ENCODE measurements at regions not wholly inside any gene's neighbourhood (a gene's known extent, or its start where the extent isn't known, plus 50 kb on each side); places are given as distances from the start of the nearest gene placed in this dataset.

DNA sequence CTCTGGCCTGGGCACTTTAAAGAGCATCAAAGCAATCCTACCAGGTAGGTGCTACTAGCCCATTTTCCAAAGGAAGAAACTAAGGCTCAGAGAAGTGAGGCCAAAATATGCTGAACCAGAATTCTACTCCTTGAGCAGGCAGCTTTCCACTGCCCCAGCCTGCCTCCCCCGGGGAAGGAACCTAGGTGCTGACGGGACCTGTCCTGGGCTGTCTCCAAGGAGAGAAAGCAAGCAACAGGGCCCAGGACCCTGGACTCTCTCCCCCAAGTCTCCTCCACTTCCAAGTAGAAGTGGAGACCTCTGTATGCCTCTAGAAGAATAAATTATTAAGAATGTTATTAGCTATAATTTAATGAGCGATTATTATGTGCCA is 159.5 kb downstream of the MRPL14 start:
- TF ChIP-seq EP300 (IDR thresholded peaks at IDR 0.05): no peak
- TF ChIP-seq, protein P1, sequence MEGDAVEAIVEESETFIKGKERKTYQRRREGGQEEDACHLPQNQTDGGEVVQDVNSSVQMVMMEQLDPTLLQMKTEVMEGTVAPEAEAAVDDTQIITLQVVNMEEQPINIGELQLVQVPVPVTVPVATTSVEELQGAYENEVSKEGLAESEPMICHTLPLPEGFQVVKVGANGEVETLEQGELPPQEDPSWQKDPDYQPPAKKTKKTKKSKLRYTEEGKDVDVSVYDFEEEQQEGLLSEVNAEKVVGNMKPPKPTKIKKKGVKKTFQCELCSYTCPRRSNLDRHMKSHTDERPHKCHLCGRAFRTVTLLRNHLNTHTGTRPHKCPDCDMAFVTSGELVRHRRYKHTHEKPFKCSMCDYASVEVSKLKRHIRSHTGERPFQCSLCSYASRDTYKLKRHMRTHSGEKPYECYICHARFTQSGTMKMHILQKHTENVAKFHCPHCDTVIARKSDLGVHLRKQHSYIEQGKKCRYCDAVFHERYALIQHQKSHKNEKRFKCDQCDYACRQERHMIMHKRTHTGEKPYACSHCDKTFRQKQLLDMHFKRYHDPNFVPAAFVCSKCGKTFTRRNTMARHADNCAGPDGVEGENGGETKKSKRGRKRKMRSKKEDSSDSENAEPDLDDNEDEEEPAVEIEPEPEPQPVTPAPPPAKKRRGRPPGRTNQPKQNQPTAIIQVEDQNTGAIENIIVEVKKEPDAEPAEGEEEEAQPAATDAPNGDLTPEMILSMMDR (IDR thresholded peaks at IDR 0.05): no peak

Measured in sigmoid colon (tissue), 4 donors.